Adrenal gland (tissue), 5 donors: ENCODE measurements at regions not wholly inside any gene's neighbourhood (a gene's known extent, or its start where the extent isn't known, plus 50 kb on each side); places are given as distances from the start of the nearest gene placed in this dataset.

Experiments used
- CTCF ChIP-seq, 6 experiments: fragments of 450-650 bp in 4 of 6; fragments of 200-600 bp in 2 of 6; sonication (generic) in 1 of 6; IDR thresholded peaks; 1 replicate in 5 of 6; 2 replicates in 1 of 6; pipeline versions ENCODE4 v1.5.1 to v1.8.0; 2016 to 2021; ENCODE audit warnings: antibody characterized with exemption in 6 of 6, mild to moderate bottlenecking in 2 of 6, moderate library complexity in 1 of 6
- POLR2A ChIP-seq, 2 donors: fragments of 450-650 bp; IDR thresholded peaks; one replicate each; pipeline ENCODE4 v1.6.1; 2017; ENCODE audit warnings: antibody characterized with exemption in 2 of 2, mild to moderate bottlenecking in 2 of 2, moderate library complexity in 1 of 2
- donor health status: DM: no; HTN: no; CAD: no.

GRCh38 chr1:117803318-117803717 lies 126.1 kb downstream of the GDAP2 start:
- no peak for TF ChIP-seq POLR2A (IDR thresholded peaks at IDR 0.05)
- no peak for TF ChIP-seq CTCF (IDR thresholded peaks at IDR 0.05)
